A549 (cell line): ENCODE measurements at regions not wholly inside any gene's neighbourhood (a gene's known extent, or its start where the extent isn't known, plus 50 kb on each side); places are given as distances from the start of the nearest gene placed in this dataset.

ENCODE experiments used
- ATAC-seq, 2 experiments: fragments of 200-7000 bp in 1 of 2; fragments of >200 bp in 1 of 2; cut with Nextera tagmentation in 1 of 2; cut with Tn5 transposase in 1 of 2; 3 replicates each; pipeline versions ENCODE4 v1.8.0 to v1.9.1; 2018 to 2020; ENCODE audit warnings: mild to moderate bottlenecking in 1 of 2, moderate library complexity in 1 of 2
- CTCF ChIA-PET: fragments of 300-600 bp; sonication (Branson Sonifier 250); formaldehyde crosslinking; extraction: SDS; loops from one replicate; lab custom pipeline; 2021; ENCODE audit warnings: antibody characterized with exemption, inconsistent platforms; lab: Yijun Ruan, JAX
- POLR2A ChIA-PET: fragments of 350-600 bp; formaldehyde crosslinking; extraction: SDS; loops from one replicate; lab custom pipeline; 2021; ENCODE audit warnings: antibody characterized with exemption, inconsistent platforms; lab: Yijun Ruan, JAX
- DNase-seq, 2 experiments: peaks; one replicate each; pipeline versions ENCODE4 v3.0.0 to v3.0.0-alpha.2; 2011 to 2016; ENCODE audit warnings: low read depth in 1 of 2, low spot score in 1 of 2
- FAIRE-seq: peaks from 2 replicates; lab custom pipeline; 2011; peaks lifted over from hg19 to GRCh38; lab: Jason Lieb, UNC
- H3K27ac ChIP-seq, 2 experiments: fragments of >200 bp; sonication (Bioruptor Twin); formaldehyde crosslinking; 3 replicates each; pipeline ENCODE4 v1.5.1; 2016 to 2017
- H3K4me1 ChIP-seq: fragments of >200 bp; sonication (Bioruptor Twin); formaldehyde crosslinking; 3 replicates; pipeline ENCODE4 v1.6.1; 2016
- H3K4me2 ChIP-seq: fragments of >200 bp; sonication (Bioruptor Twin); formaldehyde crosslinking; 3 replicates; pipeline ENCODE4 v1.6.1; 2016
- H3K4me3 ChIP-seq: fragments of >200 bp; sonication (Bioruptor Twin); formaldehyde crosslinking; 3 replicates; pipeline ENCODE4 v1.5.1; 2016
- H3K9me3 ChIP-seq: fragments of >200 bp; sonication (Bioruptor Twin); formaldehyde crosslinking; 3 replicates; pipeline ENCODE4 v1.6.1; 2016
- BCL3 ChIP-seq: fragments of >200 bp; sonication (Bioruptor Twin); formaldehyde crosslinking; IDR thresholded peaks from 3 replicates; pipeline ENCODE4 v1.6.1; 2016
- CBX2 ChIP-seq: fragments of 200-600 bp; sonication (generic); IDR thresholded peaks from 2 replicates; pipeline ENCODE4 v1.6.1; 2016; ENCODE audit warnings: low read depth, mild to moderate bottlenecking, borderline replicate concordance
- CBX8 ChIP-seq: fragments of 200-600 bp; sonication (generic); IDR thresholded peaks from 2 replicates; pipeline ENCODE4 v1.6.1; 2016
- CHD2 ChIP-seq: fragments of 150-350 bp; IDR thresholded peaks from 2 replicates; pipeline ENCODE4 v1.6.1; 2014; ENCODE audit warnings: low read length; ENCODE audit not compliant: partially characterized antibody
- CHD4 ChIP-seq: fragments of 200-600 bp; sonication (generic); IDR thresholded peaks from 2 replicates; pipeline ENCODE4 v1.6.1; 2016; ENCODE audit warnings: antibody characterized with exemption, mild to moderate bottlenecking, borderline replicate concordance
- EHF ChIP-seq: fragments of 250-450 bp; sonication (Bioruptor Pico); IDR thresholded peaks from 2 replicates; pipeline ENCODE4 v1.5.0; 2020; ENCODE audit warnings: mild to moderate bottlenecking
- EHMT2 ChIP-seq: fragments of 200-600 bp; sonication (generic); IDR thresholded peaks from 2 replicates; pipeline ENCODE4 v1.6.1; 2016; ENCODE audit warnings: antibody characterized with exemption, low read depth, mild to moderate bottlenecking, moderate library complexity
- ESRRA ChIP-seq: fragments of 150-350 bp; IDR thresholded peaks from 2 replicates; pipeline ENCODE4 v1.6.1; 2014; ENCODE audit warnings: mild to moderate bottlenecking, low read length, borderline replicate concordance
- GATA3 ChIP-seq: IDR thresholded peaks from 2 replicates; pipeline ENCODE4 v1.6.1; 2012; ENCODE audit warnings: borderline replicate concordance
- HEYL ChIP-seq: fragments of 250-450 bp; sonication (Bioruptor Pico); IDR thresholded peaks from 2 replicates; pipeline ENCODE4 v1.8.0; 2021; ENCODE audit warnings: mild to moderate bottlenecking, moderate library complexity
- HOXB5 ChIP-seq: fragments of 250-450 bp; sonication (Bioruptor Pico); IDR thresholded peaks from 2 replicates; pipeline ENCODE4 v1.5.0; 2020; ENCODE audit warnings: mild to moderate bottlenecking, moderate library complexity
- JUN ChIP-seq, 2 experiments: fragments of >200 bp; sonication (Bioruptor Twin); formaldehyde crosslinking; IDR thresholded peaks; 2 replicates in 1 of 2; 3 replicates in 1 of 2; pipeline ENCODE4 v1.6.1; 2016 to 2017
- KDM5A ChIP-seq: fragments of 200-600 bp; sonication (generic); IDR thresholded peaks from 2 replicates; pipeline ENCODE4 v1.6.1; 2016; ENCODE audit warnings: antibody characterized with exemption, mild to moderate bottlenecking
- MAFK ChIP-seq: fragments of 450-650 bp; IDR thresholded peaks from 2 replicates; pipeline ENCODE4 v1.6.1; 2014; ENCODE audit not compliant: partially characterized antibody
- MAZ ChIP-seq: fragments of 150-350 bp; IDR thresholded peaks from 2 replicates; pipeline ENCODE4 v1.6.1; 2014; ENCODE audit warnings: antibody characterized with exemption, low read depth, low read length, borderline replicate concordance
- MYC ChIP-seq: IDR thresholded peaks from 2 replicates; pipeline ENCODE4 v1.6.1; 2012; ENCODE audit warnings: mild to moderate bottlenecking, inconsistent platforms, low read length, improper control_type of control experiment, borderline replicate concordance
- NPAS2 ChIP-seq: fragments of 250-450 bp; sonication (Bioruptor Pico); IDR thresholded peaks from 2 replicates; pipeline ENCODE4 v1.8.0; 2022; ENCODE audit warnings: mild to moderate bottlenecking, moderate library complexity, borderline replicate concordance
- ZC3H11A ChIP-seq: fragments of 450-650 bp; IDR thresholded peaks from 2 replicates; pipeline ENCODE4 v1.6.1; 2014; ENCODE audit warnings: antibody characterized with exemption, mild to moderate bottlenecking
- ZFP36 ChIP-seq: fragments of 450-650 bp; IDR thresholded peaks from 2 replicates; pipeline ENCODE4 v1.6.1; 2014; ENCODE audit warnings: borderline replicate concordance; ENCODE audit not compliant: partially characterized antibody
- ZNF302 ChIP-seq: fragments of 250-450 bp; sonication (Bioruptor Pico); IDR thresholded peaks from 2 replicates; pipeline ENCODE4 v1.9.0; 2021; ENCODE audit warnings: inconsistent platforms, mild to moderate bottlenecking, moderate library complexity
- ZSCAN20 ChIP-seq: fragments of 250-450 bp; sonication (Bioruptor Pico); IDR thresholded peaks from 2 replicates; pipeline ENCODE4 v1.8.0; 2022; ENCODE audit warnings: mild to moderate bottlenecking, moderate library complexity
- WGBS: methylation state at CpG from one replicate; pipeline ENCODE4 v1.1.6; 2017; ENCODE audit errors: missing lambda C conversion rate; 5-methylcytosine and 5-hydroxymethylcytosine counted together
- TF ChIP-seq, protein P1 (sequence below): IDR thresholded peaks from 2 replicates; pipeline ENCODE4 v1.6.1; 2012
- TF ChIP-seq, protein P2 (sequence below): fragments of 200-600 bp; sonication (generic); IDR thresholded peaks from 2 replicates; pipeline ENCODE4 v1.6.1; 2016; ENCODE audit warnings: antibody characterized with exemption, mild to moderate bottlenecking, moderate library complexity

GRCh38 chr6:170128346-170128745 lies 162.5 kb downstream of the DLL1 start:
- ATAC-seq (no peak), DNase-seq (no peak), FAIRE-seq (no peak)
- no peaks in the 10 kb centered on the region for H3K4me1 ChIP-seq
- TF ChIP-seq, protein P1, sequence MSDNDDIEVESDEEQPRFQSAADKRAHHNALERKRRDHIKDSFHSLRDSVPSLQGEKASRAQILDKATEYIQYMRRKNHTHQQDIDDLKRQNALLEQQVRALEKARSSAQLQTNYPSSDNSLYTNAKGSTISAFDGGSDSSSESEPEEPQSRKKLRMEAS: no peak
- TF ChIP-seq CHD4 (no peak), CBX2 (no peak), ESRRA (no peak), ZFP36 (no peak), MAZ (no peak), ZSCAN20 (CRISPR knock-in tag) (no peak), MYC (no peak), GATA3 (no peak), ZNF302 (CRISPR knock-in tag) (no peak), ZC3H11A (no peak), NPAS2 (no peak), HEYL (CRISPR knock-in tag) (no peak), MAFK (no peak), CBX8 (no peak)
- TF ChIP-seq, protein P2, sequence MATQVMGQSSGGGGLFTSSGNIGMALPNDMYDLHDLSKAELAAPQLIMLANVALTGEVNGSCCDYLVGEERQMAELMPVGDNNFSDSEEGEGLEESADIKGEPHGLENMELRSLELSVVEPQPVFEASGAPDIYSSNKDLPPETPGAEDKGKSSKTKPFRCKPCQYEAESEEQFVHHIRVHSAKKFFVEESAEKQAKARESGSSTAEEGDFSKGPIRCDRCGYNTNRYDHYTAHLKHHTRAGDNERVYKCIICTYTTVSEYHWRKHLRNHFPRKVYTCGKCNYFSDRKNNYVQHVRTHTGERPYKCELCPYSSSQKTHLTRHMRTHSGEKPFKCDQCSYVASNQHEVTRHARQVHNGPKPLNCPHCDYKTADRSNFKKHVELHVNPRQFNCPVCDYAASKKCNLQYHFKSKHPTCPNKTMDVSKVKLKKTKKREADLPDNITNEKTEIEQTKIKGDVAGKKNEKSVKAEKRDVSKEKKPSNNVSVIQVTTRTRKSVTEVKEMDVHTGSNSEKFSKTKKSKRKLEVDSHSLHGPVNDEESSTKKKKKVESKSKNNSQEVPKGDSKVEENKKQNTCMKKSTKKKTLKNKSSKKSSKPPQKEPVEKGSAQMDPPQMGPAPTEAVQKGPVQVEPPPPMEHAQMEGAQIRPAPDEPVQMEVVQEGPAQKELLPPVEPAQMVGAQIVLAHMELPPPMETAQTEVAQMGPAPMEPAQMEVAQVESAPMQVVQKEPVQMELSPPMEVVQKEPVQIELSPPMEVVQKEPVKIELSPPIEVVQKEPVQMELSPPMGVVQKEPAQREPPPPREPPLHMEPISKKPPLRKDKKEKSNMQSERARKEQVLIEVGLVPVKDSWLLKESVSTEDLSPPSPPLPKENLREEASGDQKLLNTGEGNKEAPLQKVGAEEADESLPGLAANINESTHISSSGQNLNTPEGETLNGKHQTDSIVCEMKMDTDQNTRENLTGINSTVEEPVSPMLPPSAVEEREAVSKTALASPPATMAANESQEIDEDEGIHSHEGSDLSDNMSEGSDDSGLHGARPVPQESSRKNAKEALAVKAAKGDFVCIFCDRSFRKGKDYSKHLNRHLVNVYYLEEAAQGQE: no peak
- no peaks in the 10 kb centered on the region for H3K9me3 ChIP-seq
- no peak overlapping the region for H3K4me2 ChIP-seq
- H3K4me3 ChIP-seq: no peak overlapping the region
- no peak overlapping the region for H3K27ac ChIP-seq
- CTCF ChIA-PET: no interaction called here
- POLR2A ChIA-PET: no interaction called here
- WGBS: 64% methylated on average over 10 of the region's 10 CpGs

DNA sequence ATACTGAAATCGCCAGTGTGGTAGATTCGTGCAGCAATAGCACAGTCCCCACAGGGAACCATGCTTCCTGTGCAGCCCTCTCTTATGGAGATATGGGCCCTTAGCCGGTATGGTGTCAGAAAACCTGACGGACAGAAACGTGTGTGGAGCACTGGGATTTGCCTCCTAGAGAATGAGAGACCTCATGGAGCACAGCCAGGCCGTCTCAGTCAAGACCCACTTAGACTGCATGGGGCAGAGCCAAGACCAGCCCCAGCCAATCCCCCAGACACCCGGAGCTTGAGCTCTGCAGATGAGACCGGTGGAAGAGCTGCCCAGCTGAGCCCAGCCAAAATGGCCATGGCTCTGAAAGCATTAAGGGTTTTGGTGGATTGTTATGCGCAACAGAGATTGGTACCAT lies 163.7 kb downstream of the DLL1 start:
- no peak overlapping the region for H3K27ac ChIP-seq
- no peak for FAIRE-seq
- no peaks in the 10 kb centered on the region for H3K9me3 ChIP-seq
- ChIA-PET CTCF (interaction anchor here (0.7 kb wide), 2 partner anchors 1409 to 1917 kb away, joined by 3 to 4 read pairs; no protein-coding TSS in a partner anchor), POLR2A (no interaction called here)
- TF ChIP-seq CHD2 (no peak), BCL3 (no peak), EHMT2 (no peak), ZNF302 (CRISPR knock-in tag) (no peak), HOXB5 (CRISPR knock-in tag) (no peak), ZFP36 (no peak), MAZ (no peak), GATA3 (no peak), ZC3H11A (no peak), JUN (IDR thresholded peaks at IDR 0.05) (no peak), MAFK (no peak), KDM5A (no peak), EHF (no peak)
- TF ChIP-seq, protein P2: no peak
- TF ChIP-seq, protein P1: no peak
- no peak for ATAC-seq
- H3K4me2 ChIP-seq: no peak overlapping the region
- WGBS: 36% methylated on average over 8 of the region's 9 CpGs
- no peak overlapping the region for H3K4me3 ChIP-seq
- no peak for DNase-seq
- H3K4me1 ChIP-seq: no peaks in the 10 kb centered on the region
